ENCODE measurements at regions not wholly inside any gene's neighbourhood (a gene's known extent, or its start where the extent isn't known, plus 50 kb on each side); places are given as distances from the start of the nearest gene placed in this dataset.
"Not testable (repeated sequence)": the region's sequence is repeated elsewhere in the genome, so short reads cannot be mapped to it uniquely, and the experiment has no call there.

DNA sequence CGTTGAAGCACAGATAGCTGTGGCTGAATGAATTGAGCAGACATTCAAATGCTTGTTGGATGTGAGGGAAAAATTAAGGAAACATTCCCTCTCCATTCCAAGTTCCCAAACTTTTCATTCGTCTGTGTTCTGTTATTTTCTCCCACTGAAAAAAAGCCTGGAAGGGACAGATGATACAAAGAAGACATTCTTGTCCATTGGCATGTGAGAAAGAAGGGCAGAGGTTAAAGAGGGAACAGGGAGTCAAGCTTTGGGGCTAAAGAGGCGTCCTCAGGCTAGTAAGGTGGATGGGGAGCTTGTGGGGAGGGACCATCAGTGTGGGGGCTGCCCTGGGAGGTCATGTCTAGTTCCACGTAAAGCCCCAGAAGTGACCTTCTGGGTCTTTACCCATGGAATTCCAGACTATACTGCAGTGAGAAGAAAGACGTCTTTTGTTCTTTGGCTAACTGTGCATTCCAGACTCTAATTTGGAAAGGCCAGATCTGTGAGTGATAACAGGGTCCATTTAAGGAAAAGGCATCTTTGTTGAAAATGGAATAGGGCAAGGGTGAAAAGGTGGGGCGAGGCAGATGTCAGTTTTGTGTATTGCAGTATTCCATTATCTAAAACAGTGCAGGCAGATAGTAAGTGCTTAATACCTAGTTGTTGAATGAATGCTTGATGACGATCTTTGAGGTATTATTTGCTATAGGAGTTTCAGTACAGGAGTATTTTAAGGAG lies 117.5 kb downstream of the SOX4 start:
- no peak for DNase-seq

DNA sequence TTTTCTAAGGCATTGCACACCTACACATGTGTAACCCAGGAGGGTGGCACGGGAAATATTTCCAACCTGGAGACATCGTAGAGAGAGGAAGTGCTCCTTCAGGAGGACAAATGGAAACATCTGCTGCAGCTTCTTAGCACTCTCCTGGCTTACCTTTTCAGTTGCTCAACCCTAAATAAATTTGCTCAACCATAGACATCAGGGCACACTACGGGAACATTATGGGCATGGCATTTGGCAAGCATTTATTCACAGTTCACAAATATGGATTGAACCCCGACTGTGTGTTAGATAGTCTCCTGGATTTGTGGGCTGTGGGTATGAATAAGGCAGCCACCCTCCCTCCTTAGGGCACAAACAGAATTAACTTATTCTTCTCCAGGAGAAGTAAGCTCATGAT lies 118.7 kb downstream of the SOX4 start:
- no peak for DNase-seq

DNA sequence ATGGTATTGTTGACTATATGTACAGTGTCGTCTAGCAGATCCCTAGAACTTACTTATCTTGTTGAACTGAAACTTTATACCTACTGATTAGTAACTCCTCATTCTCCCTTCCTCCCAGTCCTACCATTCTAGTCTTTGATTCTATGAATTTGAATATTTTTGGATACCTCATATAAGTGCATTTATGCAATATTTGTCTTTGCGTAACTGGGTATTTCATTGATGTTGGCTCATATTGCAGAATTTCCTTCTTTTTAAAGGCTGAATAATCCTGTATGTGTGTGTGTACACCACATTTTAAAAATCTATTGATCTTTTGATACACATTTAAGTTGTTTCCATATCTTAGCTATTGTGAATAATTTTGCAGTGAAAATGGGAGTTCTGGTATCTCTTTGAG lies 119.9 kb downstream of the SOX4 start:
- DNase-seq = no peak

DNA sequence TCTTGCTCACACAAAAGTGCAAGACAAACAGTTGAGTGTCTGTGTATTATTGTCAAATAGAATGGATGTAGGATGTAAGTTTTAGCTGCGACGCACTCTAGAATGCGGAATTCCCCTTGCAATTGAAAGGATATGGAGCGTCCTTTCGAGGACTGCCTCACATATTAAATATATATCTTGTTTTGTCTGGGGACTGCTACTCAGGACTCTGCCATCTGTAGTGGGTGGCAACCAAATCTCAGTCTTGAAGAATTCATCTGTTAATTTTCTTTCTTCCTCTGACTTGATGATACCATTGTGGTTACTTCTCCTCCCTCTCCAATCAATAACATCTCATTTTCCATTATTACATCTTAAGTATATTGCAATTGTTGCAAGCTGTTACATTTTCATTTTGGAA lies 121.6 kb downstream of the SOX4 start:
- DNase-seq = no peak

DNA sequence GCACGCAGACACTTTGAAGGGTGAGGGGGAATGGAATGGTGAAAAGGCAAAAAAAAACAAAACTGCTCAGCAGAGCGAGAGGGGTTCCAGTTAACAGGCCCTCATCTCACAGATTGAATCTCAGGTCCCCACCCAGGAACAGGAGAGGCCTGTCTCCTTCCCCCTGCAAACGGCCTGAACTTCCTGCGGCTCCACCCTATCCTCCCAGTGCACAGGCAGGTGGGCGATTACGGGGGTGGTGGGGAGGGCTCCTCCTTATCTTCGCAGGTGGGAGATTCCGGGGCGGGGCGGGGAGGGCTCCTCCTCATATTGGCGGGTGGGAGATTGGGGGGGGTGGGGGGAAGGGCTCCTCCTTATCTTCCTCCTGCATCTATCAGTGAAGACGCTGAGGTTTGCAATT lies 129.0 kb downstream of the SOX4 start:
- no peak for DNase-seq

DNA sequence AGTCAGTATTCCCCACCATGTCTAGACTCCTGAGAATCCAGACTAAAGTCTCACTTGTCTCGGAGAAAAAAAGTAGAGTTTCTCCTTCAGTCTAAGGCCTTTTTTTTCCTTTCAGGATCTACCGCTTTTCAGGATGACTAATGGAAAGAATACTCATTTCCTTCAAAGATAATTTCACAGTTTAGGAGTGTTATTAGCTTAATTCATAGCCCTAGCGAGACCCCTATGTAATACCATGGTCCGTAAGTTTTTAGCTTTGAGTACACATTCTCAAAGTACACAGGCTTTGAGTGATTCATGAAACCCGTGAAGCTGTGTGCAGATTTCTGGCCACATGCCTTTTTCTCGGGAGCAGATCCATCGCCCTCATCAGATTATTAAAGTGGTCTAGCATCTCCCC lies 133.1 kb downstream of the SOX4 start:
- DNase-seq = no peak

DNA sequence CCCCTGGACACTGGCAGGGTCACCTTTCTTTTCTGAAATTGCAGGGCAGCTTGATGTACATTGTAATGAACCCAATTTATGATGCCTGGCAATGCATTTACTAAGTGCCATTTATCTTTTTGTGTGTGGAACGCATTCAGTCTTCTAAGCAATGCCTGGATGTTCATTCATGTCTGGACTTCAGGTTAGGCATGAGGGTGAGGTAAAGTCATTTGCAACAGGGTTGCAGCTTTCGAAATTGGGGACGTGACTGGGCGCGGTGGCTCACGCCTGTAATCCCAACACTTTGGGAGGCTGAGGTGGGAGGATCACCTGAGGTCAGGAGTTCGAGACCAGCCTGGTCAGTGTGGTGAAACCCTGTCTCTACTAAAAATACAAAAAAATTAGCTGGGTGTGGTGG lies 134.6 kb downstream of the SOX4 start:
- no peak for DNase-seq

DNA sequence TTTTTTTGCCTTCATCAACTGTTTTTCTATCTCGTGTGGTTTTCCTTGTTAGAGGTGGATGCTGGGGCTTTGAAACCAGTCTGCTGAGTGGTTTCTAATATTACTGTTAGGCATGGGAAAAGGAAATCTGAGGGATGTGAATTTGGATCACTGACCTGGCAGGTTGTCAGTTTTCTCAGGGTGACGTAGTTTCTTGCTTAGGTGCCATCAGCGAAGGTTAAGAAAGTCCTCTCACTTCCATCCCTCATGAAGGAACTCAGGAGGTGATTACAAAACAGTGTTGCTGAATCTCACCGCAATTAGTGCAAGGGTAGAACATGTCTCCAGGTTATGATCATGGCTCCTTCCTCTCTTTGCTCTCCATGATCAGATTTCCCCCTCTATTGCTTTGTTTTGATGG lies 135.9 kb downstream of the SOX4 start:
- no peak for DNase-seq

DNA sequence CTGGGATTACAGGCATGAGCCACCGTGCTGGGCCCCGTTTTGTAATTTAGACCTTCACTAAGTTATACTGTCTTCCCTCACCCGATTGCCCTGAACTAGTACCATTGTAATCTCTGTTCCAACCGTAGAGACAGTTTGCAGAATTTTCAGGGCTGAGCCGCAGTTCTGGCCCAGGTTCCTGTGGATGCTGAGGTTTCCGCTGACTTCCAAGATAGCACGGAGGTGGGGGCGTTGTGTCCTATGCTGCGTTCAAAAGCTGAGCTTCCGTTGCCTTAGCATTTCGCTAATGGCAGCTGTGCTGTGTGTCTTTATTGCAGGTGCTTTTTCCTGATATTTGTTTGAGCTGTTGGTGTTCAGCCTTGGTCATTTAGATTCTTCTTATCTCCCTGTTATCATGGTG lies 137.0 kb downstream of the SOX4 start:
- DNase-seq = no peak

DNA sequence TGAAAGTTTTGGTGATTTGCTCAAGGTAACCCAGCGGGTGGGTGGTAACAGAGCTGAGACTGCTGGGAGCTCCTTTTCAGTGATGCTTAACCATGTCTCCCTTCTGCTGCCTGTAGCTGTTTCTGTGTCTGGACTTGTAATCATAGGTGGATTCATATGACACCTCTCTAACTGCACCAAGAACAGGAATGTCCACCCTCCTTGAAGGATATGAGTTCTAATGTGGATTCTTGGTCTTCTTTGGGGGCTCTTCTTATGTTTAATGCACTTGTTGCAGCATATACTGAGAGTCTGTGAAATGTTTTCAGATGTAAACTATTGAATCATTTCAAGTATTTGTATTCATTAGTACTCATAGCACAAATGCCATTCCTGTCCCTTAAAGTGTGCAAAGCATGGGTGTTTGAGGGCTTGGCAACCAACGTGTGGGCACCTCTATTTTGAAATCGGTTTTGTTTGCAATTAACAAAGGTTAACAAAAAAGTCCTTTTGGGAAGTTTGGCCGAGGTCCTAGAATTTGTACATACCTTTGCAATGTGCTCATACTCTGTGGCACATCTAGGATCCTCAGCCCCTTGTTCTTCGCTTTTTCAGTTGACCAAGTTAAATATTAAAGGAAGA lies 138.0 kb downstream of the SOX4 start:
- DNase-seq = no peak

DNA sequence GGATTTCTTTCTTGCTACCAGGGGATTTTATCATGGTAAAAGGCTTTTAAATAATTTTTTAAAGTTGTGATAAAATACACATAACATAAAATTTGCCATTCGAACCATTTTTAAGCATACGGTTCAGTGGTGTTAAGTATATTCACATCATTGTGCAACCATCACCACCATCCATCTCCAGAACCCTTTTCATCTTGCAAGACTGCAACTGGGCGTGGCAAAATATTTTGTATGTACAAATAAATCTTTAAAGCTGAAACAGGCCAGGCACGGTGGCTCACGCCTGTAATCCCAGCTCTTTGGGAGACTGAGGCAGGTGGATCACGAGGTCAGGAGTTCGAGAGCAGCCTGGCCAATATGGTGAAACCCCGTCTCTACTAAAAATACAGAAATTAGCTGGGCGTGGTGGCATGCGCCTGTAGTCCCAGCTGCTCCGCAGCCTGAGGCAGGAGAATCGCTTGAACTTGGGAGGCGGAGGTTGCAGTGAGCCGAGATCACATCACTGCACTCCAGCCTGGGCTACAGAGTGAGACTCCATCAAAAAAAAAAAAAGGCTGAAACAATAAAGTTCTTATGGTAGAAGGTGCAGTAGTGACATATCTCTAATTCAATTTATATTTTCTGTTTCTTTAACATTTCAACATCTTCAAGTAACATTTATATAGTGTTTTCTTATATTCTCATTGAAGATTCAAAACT lies 138.6 kb downstream of the SOX4 start:
- not testable (repeated sequence) for DNase-seq

DNA sequence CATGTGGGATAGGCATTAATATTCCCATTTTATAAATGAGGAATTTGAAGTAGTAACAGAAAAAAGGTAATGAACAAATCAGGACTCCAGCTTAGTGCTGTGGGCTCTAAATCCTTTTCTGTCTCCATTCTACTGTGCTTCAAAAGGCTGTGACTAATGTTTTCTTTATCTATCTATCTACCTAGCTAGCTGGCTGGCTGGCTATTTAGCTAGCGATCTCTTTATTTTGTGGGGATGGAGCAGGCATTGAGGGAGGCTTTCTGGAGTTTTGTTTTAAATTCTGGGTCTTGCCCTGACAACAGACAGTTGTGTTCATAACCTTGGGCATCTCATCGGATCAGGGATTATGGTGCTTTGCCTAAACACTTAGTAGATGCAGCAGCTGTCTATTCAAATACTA lies 139.2 kb downstream of the SOX4 start:
- no peak for DNase-seq

DNA sequence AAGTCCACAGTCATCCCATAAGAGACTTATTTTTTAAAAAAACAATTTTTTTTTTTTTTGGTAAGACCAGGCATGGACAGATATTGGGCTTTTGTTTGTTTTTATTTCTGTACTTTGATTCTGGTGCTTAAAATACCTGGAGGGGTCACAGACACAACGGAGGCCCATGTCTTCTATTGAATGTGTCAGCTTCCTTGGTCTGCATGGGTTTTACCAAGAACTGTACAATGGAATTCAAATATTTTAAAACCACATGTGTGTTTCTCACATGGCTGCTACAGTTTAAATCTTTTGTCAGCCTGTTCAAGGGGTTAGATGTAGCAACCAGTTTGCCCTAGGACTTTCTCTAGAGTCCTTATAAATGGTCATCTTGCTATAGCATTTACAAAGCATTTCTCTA lies 139.8 kb downstream of the SOX4 start:
- DNase-seq = no peak

DNA sequence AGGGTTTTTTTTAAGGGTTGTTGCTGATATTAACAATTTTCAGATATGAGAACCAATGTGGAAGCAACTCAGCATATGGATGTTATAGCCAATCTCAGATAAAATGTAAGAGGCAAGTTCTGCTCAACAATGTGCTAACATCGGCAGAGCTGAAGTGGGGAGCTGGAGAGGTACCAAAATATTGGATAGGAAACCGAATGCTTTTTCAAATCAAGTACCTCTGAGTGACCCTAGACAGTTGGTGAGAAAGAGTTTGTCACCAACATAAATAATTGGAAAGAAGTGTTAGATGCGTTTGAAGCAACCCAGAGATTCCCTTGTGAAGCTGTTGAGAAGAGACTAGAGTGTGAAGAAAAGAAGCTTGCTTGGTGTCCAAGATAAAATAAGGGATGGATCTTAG lies 140.7 kb downstream of the SOX4 start:
- DNase-seq = no peak

DNA sequence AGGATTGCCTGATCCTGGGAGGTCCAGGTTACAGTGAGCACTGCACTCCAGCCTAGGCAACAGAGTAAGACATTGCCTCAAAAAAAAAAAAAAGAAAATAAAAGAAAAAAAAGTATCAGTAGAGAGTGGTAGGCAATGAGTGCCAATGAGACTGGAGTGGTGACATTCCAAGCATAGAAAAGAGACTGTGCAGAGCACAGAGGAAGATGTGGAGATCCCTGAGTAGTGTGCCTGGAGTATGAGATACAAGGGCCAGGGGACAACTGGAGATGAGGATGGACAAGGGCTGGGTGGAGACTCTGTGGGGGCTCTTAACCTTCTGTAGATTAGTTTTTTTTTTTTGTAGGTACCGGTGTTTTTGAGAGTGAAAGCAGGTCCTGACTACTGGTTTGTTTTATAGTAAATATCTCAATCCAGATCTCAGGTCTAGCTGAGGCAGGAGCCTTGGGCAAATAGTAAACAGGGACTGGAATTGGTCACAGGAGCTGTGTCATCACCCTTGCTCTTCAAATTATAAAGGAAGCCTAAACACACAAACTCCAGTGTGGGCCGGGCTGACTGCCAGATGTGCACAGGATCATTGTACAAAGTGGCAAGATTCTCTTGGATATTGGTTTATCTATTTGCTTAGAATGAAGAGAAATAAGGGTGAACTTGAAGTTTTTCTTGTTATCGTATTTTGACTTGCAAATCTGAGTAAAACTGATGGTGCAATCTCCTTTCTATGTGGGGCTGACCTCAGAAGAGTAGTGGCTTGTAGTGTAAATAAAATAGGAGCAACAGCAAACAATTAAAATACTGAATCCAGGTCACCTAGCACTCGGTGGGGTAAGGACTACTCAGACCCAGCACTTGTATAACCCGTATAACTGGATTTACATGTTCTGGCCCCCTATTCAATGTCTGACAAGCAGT lies 144.9 kb downstream of the SOX4 start:
- DNase-seq = no peak

DNA sequence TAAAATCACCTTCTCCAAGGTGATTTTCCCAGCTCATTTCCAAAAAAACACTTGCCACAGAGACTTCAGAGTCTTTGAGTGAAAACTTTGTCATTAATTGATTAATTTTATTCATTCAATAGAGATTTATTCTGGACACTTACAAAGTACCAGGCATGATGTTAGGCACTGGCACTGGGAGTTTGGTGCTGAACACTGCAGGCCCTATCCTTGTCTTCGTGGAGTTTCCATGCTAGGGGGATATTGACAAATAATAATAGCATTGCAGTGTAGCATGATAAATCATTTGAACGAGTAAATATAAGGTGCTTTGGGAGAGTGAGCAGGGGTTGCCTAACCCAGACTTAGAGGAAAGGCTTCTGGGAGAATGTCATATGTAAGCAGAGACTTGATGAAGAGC lies 145.7 kb downstream of the SOX4 start:
- DNase-seq = no peak

DNA sequence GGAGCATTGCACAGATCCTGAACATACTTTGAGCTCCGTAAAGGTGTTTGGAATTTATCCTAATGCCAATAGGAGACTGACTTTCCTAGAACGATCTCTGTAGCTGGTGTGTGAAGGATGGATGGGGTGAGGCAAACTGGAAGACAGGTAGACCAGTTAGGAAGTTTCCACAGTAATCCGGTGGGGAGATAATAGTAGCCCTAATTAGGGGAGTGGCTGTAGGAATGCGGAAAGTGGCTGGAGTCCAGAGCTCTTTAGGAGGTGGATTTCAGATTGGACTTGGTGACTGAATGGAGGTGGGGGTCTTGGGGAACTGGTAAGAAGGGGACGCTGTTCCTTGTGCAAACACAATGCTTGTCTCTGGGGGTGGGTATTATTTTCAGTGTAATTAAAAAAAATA lies 146.3 kb downstream of the SOX4 start:
- DNase-seq = no peak

DNA sequence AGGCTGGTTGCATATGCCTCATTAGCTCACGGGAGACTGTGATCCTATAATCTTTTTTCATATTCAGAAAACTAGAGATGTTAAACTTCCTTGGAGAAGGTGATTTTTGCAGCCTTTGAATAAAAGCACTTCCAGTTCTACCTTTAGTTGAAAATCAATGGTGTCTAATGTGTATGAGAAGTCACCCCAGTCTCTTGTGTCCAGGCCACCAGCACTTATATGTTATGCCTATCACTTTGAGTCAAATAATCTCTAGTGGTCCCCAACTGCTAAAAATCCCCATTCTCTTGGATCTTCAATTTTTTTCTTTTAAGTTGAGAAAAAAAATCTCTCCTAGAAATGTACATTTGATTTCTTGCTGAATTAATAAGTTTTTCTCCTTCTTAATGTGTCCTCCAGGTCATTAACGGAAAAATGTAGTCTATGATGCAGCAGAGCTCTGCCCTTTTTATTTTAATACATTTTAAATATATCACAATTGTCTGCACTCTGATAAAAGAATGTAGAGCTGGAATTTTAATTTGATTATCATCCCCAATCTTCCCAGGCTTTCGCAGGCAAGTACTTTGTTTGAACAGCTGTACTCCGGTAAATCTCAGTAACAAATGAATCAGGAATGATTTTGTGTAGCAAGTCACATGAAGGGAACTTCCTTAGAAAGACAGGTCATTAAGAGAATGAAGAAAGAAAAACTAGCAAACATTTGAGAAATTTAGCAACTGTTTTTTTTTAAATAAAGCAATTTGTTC lies 147.0 kb downstream of the SOX4 start:
- DNase-seq = no peak

DNA sequence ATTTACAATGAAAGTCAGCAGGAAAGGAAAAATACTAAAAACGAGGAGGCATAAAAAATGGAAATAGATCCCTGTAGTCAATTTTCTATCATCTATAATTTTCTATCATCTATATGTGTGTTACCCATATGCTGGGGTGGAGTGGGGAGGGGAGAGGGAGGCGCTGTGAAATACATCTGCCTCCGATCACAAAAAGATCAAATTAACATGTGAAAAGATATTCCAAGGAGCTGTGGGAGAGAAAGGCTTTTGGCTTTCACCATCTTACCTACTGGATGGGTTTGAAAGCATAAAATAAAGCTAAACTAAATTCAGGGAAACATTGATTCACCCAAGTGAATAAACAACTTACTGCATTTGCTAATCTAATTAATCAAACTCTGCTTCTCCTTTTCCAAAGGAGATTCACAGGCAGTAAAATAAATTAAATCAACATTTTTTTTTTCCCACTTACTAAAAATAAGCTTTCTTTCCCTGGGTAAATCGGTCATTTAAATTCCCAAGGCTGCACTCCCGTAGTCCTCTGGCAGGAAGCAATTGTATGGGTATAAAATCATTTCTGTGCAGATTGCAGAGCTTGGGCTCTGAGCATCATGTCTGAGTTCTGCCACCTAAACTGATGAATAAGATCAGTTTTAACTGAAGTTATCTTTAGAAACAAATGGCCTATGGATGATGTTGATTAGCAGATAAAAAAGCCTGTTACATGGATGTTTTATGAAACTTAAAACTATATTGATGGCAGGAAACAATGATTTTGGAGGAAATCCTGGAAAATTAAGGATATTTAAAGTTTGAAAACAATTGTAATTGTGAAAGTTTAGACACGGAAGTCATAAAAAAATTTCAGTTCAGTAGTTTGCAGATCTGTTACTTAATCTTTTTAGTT lies 147.9 kb downstream of the SOX4 start:
- DNase-seq = no peak

DNA sequence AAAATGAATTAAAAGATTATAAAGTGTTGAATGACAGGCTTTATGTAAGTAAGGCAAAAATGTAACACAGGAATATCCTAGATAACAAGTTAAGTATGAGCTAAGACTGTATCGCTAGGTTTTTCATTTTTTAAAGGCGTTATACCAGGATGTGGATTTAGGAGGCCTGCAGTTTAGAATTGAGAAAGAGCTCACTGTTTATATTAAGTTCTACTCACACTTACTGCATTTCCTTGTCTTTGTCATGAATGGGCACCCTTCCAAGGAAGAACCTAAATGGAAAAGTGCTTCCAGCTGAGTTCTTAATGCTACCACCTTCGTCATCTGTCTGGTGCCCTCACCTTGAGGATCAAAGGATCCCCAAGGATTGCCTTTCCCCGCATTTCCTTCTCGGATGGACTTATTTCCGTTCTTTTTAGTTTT lies 148.7 kb downstream of the SOX4 start:
- DNase-seq = no peak

DNA sequence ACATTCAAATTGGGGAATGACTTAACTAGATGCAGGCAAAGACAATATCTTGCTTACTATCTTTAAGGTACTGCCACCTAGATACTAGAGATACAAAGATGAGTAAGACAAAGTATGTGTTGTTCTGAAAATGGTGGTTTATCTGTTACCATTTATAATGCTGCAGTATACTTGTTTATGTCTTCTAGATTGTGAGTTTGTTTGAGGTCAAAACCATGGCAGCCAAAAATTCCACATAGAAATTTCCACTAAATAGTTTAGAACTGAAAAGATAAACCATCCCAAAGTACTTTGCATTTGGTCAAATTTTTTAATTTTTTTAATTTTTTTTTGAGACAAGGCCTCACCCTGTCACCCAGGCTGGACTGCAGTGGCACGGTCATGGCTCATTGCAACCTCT lies 150.8 kb downstream of the SOX4 start:
- DNase-seq = no peak

Data from activated CD4-positive, alpha-beta T cell treated with anti-CD3 and anti-CD28 coated beads for 1 hour (primary cell).